Left hindlimb (tissue), 1 donor: ENCODE measurements at regions not wholly inside any gene's neighbourhood (a gene's known extent, or its start where the extent isn't known, plus 50 kb on each side); places are given as distances from the start of the nearest gene placed in this dataset.
A peak's percentile ranks its signal among the peaks of the same experiment; 100 is the strongest.
"Not testable (repeated sequence)": the region's sequence is repeated elsewhere in the genome, so short reads cannot be mapped to it uniquely, and the experiment has no call there.

Experiments
- DNase-seq: peaks from one replicate; pipeline ENCODE4 v3.0.0-alpha.2; 2018

DNA sequence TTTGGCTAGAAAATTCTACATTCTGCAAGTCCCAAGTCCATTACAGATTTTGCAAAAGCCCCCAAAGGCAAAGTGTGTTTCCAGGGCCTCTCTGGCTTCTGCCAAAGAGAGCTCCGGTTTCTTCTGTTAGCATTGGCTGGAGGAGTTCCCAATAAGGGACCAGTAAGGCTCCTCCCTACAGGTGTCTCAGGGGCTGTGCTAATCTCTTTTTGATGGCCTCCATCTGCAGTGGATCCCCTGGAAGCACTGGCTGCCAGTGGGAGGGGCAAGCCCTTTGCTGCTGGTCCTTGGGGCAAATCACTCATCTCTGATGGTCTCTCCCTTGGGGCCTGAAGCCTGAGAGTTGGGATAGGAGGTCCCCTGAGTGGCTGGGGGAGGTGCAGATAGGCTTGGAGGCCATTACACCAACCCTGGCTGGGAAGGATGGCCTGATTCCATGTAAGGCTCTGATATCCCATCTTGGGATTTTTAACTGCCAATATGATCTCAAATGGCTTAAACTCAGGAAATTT is 89.1 kb upstream of the USP24 start:
- DNase-seq = peak; percentile 86

DNA sequence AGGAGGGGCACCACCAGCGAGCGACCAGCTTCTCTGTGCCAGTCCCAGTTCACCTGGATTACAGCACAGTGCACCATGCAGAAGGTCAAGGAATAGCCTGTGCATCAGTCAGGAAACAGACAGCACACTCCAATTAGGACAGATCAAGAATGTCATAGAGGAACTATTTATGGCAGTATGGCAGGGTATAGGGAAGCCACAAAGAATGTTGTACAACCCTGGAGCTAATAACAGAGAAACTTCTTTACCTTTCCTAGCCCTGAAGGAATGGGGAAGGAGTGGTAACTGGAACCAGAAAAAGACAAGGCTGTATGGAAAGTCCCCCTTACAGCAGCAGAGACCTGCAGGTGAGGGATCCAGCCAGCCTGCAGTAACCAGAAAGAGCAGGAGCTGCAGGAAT is 87.8 kb upstream of the USP24 start:
- DNase-seq = no peak

DNA sequence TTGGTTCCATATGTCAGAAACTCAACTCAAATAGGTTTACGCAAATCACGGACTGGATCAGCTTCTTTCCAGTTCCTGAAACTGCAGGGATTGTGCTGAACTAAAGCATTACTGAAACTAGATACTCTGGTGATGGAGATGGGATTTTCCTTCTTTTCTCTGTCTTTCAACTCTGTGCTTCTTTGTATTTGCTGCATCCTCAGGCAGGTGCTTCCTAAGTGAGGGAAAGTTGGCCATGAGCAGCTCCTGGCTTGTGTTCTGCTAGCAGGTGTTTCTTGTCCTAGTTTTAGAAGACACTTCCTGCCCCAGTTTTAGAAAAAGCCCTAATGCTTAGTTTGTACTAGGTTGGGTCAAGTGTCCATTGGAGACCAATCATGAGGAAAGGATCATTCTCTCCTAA is 86.7 kb upstream of the USP24 start:
- DNase-seq = peak; percentile 45

DNA sequence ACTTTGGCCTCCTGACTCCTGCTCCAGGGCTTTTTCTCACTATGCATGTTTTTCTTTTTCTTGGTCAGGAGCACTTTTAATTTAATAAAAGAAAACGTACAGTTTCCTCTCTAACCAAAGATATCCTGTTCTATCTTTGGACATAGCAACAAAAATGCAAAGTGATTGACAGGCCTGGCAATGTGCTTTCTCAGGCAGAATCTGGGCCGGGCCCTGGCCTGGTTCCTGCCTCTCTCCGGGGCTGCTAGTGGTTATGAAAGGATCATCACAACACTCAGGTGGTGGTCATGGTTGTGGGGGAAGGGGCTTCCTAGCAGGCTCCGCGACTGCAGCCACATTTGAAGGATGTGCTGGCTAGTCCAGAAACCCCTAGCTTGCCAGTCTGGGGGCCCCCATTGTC is 85.8 kb upstream of the USP24 start:
- DNase-seq = no peak

DNA sequence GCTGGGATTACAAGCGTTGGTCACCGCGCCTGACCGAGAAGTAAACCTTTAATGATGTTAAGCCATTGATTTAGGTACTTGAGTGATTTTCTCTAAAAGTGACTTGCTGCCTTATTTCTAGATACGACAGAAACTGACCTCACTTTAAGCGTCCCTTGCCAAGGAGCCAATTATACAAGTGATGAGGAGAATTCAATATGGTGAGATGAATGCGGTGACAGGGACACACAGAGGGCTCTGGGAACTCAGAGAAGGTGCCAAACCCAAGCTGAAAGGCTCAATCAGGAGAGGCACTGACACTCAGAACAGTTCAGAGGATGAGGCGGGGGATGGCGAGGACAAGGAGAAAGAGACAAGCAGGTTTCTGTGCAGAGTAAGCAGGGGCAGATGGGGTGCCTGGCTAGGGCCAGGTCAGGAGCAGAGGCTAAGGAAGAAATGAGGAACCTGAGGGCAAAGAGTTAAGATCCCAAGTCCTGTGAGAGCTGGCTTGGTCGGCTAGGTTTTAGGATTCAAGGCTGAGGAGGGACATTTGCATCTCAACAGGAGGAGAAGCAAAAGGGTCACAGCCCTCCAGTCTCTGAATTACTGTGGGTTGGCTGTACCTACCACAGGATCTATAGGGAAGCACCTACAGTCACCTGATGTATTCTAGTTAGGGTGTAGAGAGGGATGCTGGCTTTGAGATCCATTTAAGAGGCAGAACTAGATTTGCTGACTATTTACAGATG is 83.2 kb upstream of the USP24 start:
- no peak for DNase-seq

DNA sequence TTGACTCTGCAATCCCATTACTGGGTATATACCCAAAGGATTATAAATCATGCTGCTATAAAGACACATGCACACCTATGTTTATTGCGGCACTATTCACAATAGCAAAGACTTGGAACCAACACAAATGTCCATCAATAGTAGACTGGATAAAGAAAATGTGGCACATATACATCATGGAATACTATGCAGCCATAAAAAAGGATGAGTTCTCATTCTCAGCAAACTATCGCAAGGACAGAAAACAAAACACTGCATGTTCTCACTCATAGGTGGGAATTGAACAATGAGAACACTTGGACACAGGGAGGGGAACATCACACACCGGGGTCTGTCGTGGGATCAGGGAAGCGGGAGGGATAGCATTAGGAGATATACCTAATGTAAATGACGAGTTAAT is 81.1 kb upstream of the USP24 start:
- DNase-seq = not testable (repeated sequence)

DNA sequence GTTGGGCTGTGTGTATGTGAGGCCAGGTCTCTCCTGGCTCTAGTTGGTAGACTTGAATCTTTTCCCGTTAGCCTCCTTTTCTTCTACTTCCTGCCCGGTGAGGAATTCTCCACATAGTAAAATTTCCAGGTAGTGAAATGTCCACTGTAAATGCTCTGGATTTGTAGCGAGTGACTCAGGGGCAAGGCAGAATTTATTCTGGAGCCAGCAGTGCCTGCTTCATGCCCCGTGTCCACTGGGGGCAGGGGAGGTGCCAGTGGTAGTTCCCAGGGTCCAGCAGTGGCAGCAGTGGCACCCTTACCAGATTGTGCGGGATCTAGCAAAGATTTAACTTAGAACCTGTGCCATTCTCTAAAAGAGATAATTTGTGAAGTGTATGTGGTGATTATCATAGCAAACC is 74.5 kb upstream of the USP24 start:
- DNase-seq = no peak

DNA sequence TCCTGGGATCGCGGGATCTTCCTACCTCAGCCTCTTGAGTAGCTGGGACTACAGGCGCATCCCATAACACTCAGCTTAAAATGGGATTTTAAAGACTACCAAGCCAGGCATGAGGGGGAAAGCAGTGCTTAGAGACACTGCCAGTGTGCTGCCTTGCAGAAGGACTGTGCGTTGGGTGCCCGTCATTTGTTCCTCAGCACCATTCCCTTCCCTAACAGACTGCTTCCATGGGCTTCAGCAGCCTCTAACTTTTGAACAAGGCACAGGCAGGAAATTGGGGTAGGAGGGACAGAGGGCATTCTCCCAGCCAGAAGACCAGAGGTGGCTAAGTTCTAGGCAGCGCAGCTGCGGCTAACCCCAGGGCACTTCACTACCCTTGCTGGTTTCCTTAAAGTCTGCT is 73.9 kb upstream of the USP24 start:
- no peak for DNase-seq

DNA sequence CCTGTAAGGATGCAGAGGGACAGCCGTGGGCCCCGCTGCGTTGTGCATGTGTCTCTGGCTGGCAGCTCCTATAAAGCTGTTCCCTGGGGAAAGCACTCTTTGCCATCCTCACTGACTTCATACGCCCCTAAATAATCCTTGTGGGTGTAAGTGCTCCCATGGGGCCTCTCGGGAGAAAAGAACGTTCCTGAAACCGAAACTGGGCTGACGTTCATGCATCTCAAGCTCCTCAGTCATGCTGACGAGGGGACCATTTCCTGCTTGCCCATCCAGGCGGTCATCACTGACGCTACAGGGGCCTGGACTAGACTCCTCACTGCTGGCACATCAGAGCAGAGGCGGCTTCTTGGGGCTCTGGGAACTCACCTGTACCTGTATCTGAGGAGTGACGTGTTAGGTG is 73.1 kb upstream of the USP24 start:
- DNase-seq = no peak

DNA sequence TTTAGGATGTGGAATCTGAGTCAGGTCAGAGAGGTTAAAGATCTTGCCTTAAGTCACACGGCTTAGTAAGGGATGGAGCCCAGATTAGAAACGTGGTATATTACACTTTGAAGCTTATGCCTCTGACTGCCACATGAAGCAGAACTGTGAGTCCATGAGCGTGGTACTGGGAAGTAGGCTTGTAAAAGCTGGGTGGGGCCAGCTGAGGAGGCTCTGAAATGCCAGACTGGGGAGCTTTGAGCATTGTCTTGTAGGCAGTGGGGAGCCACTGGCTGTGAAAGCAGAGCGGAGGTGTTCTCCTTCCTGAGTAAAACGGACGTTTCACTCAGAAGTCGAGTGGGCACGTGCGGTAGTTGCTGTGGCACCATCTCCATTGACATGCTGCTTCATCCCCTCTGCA is 72.6 kb upstream of the USP24 start:
- DNase-seq = no peak

DNA sequence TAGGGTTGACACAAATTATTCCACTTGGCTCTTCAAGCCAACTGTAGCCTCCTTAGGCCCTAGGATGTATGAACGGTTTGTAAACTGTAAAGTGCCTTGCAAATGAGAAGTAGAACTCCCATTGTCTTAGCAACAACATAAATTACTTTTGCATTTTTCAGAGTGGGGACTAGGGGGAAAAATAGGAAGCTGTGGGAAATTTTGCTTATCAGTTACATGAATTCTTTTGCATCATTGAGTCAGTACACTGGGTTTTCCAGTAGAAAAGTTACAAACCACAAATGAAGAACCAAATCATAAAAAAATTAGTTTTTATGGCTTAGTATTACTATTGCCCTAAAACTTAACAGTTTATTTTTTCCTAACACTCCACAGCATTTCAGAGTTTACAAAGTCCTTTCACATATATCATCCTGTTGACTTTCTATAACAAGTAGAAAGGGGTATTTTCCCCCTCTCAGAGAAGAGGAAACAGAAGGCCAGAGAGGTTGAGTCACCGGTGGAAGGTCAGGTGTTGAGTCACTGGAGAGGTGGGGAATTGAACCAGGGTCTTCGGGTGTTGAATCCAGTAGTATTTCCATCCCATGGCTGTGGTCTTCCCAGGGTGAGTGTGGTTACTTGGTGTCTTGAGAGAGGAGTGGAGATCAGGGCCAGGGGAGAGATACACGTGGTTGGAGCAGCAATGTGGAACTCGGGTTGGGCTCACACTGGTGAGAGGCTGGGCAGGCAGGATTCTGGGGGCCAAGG is 71.9 kb upstream of the USP24 start:
- no peak for DNase-seq

DNA sequence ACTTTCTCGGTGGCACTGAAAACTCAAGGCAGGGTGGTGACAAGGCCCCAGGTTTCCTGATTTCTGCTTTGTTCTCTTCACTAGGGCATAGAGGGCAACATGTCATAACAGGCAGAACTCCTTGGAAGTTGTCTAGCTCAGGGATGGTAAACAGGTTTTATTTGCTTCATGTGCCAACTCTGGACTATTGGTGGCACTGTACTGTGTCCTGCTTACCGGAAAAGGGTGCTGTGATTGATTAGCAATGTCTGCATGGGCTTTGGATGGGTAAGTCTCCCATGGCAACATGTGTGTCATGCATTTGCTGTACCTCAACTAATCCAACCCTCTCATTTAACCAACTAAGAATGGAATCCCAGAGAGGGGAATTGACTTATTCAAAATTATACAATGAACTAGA is 70.7 kb upstream of the USP24 start:
- no peak for DNase-seq

DNA sequence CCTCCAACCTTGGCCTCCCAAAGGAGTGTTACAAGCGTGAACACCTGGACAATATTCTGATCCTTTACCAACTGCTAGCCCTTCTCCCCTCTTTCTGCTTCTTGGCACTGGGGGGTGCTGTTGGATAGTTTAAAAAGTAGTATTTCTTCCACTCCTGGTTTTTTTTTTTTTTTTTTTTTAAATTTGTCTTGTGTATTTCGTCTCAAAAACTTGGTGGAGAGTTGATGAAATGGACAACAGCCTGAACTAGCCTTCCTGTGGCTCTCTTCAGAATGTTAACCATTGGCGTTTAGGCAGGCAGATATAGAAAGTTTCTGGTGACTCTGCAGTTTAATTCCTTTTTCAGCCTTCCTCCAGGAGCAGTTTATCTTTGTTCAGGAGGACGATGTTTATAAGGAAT is 69.7 kb upstream of the USP24 start:
- DNase-seq = no peak

DNA sequence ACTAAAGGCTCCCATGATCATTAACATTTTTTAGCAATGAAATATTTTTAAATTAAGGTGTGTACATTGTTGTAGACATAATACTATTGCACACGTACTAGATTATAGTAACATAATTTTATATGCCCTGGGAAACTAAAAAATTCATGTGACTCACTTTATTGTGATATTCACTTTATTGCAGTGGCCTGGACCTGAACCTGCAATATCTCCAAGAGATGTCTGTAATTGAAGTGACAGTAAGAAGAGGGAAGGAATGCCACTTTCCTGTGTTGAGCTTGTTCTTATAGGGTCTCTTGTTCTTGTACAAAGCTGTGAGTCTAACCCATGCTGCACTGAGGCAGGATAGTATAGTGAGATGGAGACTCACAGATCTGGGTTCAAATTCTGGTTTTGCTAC is 66.9 kb upstream of the USP24 start:
- no peak for DNase-seq

DNA sequence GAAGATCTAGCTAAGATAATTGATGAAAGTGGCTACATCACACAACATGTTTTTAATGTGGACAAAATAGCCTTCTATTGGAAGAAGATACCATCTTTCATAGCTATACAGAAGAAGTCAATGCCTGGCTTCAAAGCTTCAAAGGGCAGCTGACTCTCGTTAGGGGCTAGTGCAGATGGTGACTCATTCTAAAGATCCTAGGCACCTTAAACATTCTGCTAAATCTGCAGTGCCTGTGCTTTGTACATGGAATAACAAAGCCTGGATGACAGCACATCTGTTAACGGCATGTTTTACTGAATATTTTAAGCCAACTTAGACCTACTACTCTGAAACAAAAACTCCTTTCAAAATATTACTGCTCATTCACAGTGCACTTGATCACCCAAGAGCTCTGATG is 65.6 kb upstream of the USP24 start:
- no peak for DNase-seq

DNA sequence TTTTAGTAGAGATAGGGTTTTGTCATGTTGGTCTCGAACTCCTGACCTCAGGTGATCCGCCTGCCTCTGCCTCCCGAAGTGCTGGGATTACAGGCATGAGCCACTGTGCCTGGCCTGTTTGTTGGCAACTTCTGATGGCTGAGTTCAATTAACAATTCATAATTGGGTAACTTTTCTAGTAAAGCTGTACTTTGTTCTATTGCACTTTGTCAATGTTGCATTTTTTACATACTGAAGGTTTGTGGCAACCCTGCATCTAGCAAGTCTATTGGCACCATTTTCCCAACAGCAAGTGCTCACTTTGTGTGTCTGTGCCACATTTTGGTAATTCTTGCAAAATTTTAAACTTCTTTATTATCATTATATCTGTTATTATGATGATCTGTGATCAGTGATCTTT is 64.5 kb upstream of the USP24 start:
- no peak for DNase-seq

DNA sequence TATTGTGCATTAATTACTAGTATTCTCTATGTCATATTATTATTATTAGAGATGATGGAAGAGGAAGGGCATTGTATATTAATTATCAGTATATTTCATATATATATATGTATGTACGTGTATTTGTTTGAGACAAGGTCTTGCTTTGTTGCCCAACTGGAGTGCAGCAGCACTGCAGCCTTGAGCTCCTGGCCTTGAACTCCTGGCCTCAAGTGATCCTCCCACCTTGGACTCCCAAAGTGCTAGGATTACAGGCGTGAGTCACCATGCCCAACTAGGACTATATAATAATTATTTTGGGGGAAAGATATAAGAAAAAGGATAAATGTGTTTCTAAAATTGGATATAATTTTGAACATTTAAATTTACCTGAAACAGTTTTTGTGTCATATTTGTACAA is 63.2 kb upstream of the USP24 start:
- no peak for DNase-seq

DNA sequence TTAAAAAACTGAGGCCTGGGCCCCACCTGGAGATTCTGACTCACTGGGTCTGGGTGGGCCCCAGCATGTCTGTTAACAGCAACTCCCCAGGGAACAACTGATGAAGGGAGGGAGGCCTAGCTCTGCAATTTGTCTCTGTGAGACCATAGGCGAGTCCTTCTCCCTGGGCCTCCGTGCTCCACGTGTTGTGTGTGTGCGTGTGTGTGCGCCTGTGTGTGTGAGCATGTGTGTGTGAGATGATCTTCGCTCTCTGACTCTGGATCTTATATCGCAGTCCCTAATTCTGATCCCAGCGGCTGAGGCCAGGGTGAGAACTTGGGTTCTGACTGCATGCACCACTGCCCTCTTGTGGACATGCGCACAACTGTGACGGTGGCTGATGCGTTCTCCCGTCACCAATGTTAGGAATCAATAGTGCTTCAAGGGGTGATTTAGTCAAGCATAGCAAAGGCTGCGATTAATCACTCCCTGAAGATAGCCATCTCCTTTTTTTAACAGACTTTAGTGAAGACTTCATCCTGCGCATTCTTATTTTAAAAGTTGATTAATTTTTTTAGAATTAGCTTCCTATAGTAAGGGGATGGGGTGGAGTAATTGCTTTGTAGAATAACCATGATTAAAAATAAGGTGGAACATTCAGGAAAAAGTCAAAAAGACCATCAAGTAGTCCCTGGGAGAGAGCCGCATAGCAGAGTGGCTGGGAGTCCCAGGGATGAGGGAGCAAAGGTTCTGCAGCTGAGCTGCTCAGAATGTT is 62.4 kb upstream of the USP24 start:
- peak; percentile 75 for DNase-seq

DNA sequence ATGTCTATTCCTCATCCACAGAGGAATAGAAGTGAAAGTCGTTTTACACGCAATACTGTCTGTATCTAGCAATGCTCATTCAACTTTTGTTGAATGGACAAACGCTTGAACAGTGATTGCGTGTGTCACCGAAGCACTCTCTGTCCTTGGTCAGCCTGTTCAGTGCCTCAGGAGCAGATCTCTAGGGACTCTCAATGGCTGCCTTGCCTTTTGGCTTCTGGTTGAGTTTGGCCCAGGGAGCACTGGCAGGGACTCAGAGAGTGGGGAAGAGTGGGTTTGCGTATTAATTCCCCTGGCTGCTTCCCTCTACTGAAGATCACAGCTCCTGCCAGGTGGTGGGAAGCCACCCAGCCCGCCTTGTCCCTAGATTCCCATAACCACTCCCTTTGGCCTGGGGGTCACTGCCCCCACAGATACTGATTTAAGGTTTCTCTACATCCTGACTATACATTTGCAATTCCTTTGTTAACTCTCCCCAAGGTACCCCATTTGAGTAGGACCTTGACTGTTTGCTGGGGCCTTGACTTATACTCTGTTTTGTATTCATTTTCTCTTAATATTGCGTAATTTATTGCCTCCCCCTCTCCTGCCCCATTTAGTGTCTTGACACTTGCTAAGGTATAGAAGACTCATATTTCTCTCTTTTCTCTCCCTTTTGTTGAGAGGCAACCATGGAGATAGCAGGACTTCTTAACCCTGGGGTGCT is 61.7 kb upstream of the USP24 start:
- no peak for DNase-seq

DNA sequence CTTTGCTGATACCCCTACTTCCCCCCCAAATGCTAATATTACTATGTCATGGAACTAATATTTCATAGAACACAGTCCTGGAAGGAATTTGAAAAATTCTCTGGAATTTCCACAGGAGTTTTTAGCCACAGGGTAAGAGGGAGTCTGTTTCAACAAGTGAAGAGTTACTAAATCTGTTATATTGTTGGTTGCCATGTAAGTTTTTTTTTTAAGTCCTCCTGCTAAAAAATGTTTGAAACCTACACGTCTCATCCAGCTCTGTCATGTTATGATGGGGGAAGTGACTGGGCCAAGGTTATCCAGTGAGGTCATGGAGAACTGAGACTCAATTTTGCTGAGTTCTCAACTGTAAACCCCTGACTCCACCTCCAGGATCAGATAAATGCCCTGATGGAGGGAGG is 60.8 kb upstream of the USP24 start:
- no peak for DNase-seq

DNA sequence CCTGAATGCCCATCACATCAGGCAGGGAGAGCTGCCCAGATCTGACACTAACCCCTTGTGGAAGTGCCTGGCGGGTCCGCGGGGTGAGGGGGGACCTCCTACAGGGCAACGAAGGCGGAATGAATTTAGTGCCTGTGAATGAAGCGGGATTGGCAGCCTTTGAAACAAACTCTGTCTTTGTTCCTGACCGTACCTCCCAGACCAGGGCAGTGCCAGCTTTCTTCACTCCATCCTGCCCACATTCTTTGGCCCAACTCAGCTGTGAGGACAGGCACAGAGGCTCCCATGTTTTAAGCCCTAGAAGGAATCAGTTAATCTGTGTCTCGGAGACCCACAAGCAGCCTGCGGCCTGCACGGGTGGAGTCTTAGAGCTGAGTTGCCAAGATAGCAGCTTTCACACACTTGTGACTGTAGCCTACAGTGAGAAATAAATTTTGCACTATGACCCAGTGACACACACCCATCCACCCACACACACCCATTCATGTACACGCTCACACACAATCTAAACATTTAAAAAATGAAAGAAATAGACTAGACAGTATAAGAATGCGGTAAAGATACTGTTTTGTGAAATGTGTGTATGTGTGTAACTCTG is 60.1 kb upstream of the USP24 start:
- DNase-seq = peak; percentile 69

DNA sequence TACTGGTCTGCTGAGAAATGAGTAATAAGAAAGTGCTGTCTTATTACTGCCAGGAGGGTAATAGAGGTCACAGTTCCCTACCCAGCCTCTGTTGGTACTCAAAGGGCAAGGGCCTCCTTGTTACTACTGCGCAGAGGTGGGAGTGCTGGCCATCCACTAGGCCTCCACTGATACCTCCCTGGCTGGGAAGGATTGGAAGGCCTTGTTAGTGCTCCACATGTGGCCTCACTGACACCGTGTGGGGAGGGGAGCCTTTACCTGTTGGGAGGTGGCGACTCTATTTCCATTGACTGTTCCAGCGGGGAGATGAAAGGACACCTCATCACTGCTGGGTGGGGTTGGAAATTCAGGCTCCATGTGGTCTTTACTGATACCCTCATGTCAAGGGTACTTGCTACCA is 57.8 kb upstream of the USP24 start:
- DNase-seq = no peak
